Heart left ventricle (tissue), 16 donors: ENCODE measurements at regions not wholly inside any gene's neighbourhood (a gene's known extent, or its start where the extent isn't known, plus 50 kb on each side); places are given as distances from the start of the nearest gene placed in this dataset.
"Not testable (repeated sequence)": the region's sequence is repeated elsewhere in the genome, so short reads cannot be mapped to it uniquely, and the experiment has no call there.

ENCODE experiments used
- ATAC-seq, 4 donors: fragments of 200-7000 bp; cut with Tn5 transposase; one replicate each; pipeline ENCODE4 v1.9.1; 2020 to 2022; ENCODE audit warnings: moderate library complexity in 4 of 4, mild to moderate bottlenecking in 3 of 4, moderate number of reproducible peaks in 1 of 4
- DNase-seq, 5 donors: peaks; one replicate each; pipeline ENCODE4 v3.0.0-alpha.2; 2020
- H3K27ac ChIP-seq, 12 donors: fragments of 200-600 bp; sonication (generic) in 4 of 12; one replicate each; pipeline versions ENCODE4 v1.5.0 to v1.8.0; 2016 to 2022; ENCODE audit warnings: mild to moderate bottlenecking in 2 of 12
- H3K27me3 ChIP-seq, 9 donors: fragments of 200-600 bp; sonication (generic) in 2 of 9; one replicate each; pipeline versions ENCODE4 v1.5.1 to v1.8.0; 2016 to 2022; ENCODE audit warnings: mild to moderate bottlenecking in 3 of 9
- H3K36me3 ChIP-seq, 9 donors: fragments of 200-600 bp; sonication (generic) in 2 of 9; one replicate each; pipeline versions ENCODE4 v1.5.0 to v1.8.0; 2018 to 2022; ENCODE audit warnings: mild to moderate bottlenecking in 2 of 9
- H3K4me1 ChIP-seq, 12 donors: fragments of 200-600 bp; sonication (generic) in 4 of 12; one replicate each; pipeline versions ENCODE4 v1.5.0 to v1.8.0; 2016 to 2022; ENCODE audit warnings: mild to moderate bottlenecking in 3 of 12
- H3K4me3 ChIP-seq, 12 donors: fragments of 200-600 bp; sonication (generic) in 4 of 12; one replicate each; pipeline versions ENCODE4 v1.5.0 to v1.8.0; 2017 to 2022; ENCODE audit warnings: mild to moderate bottlenecking in 9 of 12, moderate library complexity in 4 of 12
- H3K9me3 ChIP-seq, 12 donors: fragments of 200-600 bp; sonication (generic) in 4 of 12; one replicate each; pipeline versions ENCODE4 v1.5.0 to v1.8.0; 2016 to 2022; ENCODE audit warnings: mild to moderate bottlenecking in 1 of 12
- CTCF ChIP-seq, 12 donors: fragments of 200-600 bp; sonication (generic) in 4 of 12; IDR thresholded peaks; one replicate each; pipeline versions ENCODE4 v1.5.0 to v1.8.0; 2018 to 2022; ENCODE audit warnings: antibody characterized with exemption in 12 of 12, mild to moderate bottlenecking in 5 of 12
- POLR2A ChIP-seq, 2 donors: fragments of 450-650 bp; IDR thresholded peaks; one replicate each; pipeline ENCODE4 v1.6.1; 2017; ENCODE audit warnings: antibody characterized with exemption in 2 of 2, mild to moderate bottlenecking in 2 of 2, moderate library complexity in 2 of 2
- WGBS, 4 donors: extraction: QIAGEN DNeasy Blood & Tissue Kit in 2 of 4; methylation state at CpG; one replicate each; pipeline versions ENCODE4 v1.1.5 to v1.1.7; 2013 to 2018; 5-methylcytosine and 5-hydroxymethylcytosine counted together
- intact Hi-C, 10 donors: fragments of 100-400 bp; cut with DNase I; formaldehyde crosslinking; loops; one replicate each; pipeline versions ENCODE4 v1.11.1 to v1.14.2; 2022
- donor health status: ischemic (EF 13 %, LVEDD 7.1; RV severe dilation, severe dysfunction).
- donor health status: healthy with polysubstance abuse.
- donor health status: DM: no; HTN: yes; CAD: no.
- donor health status: DM: no; HTN: no; CAD: no.
- donor health status: ischemic (EF 25% LVEDD 6.9; RV normal size, moderate dysfunction).
- donor health status: ischemic (EF 25% LVEDD 5.7; RV mildly dilated, moderate dysfunction).
- donor health status: healthy.
- donor health status: DM: yes; HTN: yes; CAD: no.
- donor health status: ischemic (EF 35%, LVEDD 5.7; RV mildly dilated, moderate dysfunction).
- donor health status: nonischemic (EF 11% LVEDD 7.7; RV severe dilation, severe dysfunction).
- donor health status: DM: yes; HTN: yes; CAD: no.
- donor health status: PGD.
- donor health status: ischemic (EF 29% LVEDD 5.4; RV normal size, mild dysfunction).
- donor health status: nonischemic (EF 23%, LVEDD 6.1; RV moderate dilation, normal function).

- no peak overlapping the region for H3K27ac ChIP-seq
Observed at GRCh38 chr7:41401833-41402232, 301.1 kb downstream of the INHBA start.

GRCh38 chr7:41399171-41399570 is 303.7 kb downstream of the INHBA start:
- WGBS, 4 donors, result 90 to 91% (median 91%) methylated on average over 3 of the region's 3 CpGs
- H3K27ac ChIP-seq, result no peak overlapping the region
- peaks cover 0 to 15% (median 2%) of the 10 kb centered on the region in 12 donors for H3K9me3 ChIP-seq
- no peaks in the 10 kb centered on the region for H3K27me3 ChIP-seq
- DNase-seq (no peak), ATAC-seq (no peak)
- TF ChIP-seq POLR2A (IDR thresholded peaks at IDR 0.05) (no peak), CTCF (IDR thresholded peaks at IDR 0.05) (no peak)
- no peaks in the 10 kb centered on the region for H3K36me3 ChIP-seq
- no peak overlapping the region for H3K4me3 ChIP-seq
- no peaks in the 10 kb centered on the region for H3K4me1 ChIP-seq
- intact Hi-C loops, result no loop called here

More at GRCh38 chr7:41401833-41402232, 301.1 kb downstream of the INHBA start:
- TF ChIP-seq CTCF (IDR thresholded peaks at IDR 0.05), result no peak
- TF ChIP-seq POLR2A (IDR thresholded peaks at IDR 0.05), result no peak
- ATAC-seq (no peak), DNase-seq (no peak)
- intact Hi-C loops, result no loop called here
- WGBS, 4 donors, result 61 to 94% (median 83%) methylated on average over 4 of the region's 4 CpGs
- no peaks in the 10 kb centered on the region for H3K36me3 ChIP-seq
- H3K4me1 ChIP-seq, result no peaks in the 10 kb centered on the region
- H3K4me3 ChIP-seq, result no peak overlapping the region
- no peaks in the 10 kb centered on the region for H3K9me3 ChIP-seq
- H3K27me3 ChIP-seq, result no peaks in the 10 kb centered on the region

DNA sequence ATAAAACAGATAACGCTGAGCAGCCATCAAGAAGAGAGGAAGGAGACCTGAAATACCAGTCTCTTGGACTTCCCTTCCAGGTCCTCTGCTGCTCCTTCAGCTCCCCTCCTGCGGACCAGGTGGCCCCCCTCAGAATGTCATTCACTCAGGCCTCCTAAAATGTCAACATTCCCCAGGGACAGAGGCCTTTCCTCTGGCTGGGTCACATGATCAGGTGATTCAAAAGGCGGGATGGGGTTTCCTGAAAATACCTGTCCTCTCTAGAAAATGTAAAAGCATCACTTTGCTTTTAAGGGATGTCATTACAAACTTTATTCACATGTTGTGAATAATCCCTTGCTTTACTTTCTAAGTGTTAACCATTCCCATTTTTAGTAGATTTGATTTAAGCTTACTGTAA is 311.1 kb downstream of the INHBA start:
- intact Hi-C loops, result no loop called here
- 67 to 77% (median 73%) methylated on average over 3 of the region's 3 CpGs for WGBS, 4 donors
- H3K4me3 ChIP-seq, result no peak overlapping the region
- TF ChIP-seq POLR2A (IDR thresholded peaks at IDR 0.05) (no peak), CTCF (IDR thresholded peaks at IDR 0.05) (no peak)
- no peak overlapping the region for H3K27ac ChIP-seq
- ATAC-seq (no peak), DNase-seq (no peak)
- no peaks in the 10 kb centered on the region for H3K36me3 ChIP-seq
- H3K27me3 ChIP-seq, result no peaks in the 10 kb centered on the region
- peaks cover 0 to 15% (median 2%) of the 10 kb centered on the region in 12 donors for H3K9me3 ChIP-seq
- H3K4me1 ChIP-seq, result no peaks in the 10 kb centered on the region

DNA sequence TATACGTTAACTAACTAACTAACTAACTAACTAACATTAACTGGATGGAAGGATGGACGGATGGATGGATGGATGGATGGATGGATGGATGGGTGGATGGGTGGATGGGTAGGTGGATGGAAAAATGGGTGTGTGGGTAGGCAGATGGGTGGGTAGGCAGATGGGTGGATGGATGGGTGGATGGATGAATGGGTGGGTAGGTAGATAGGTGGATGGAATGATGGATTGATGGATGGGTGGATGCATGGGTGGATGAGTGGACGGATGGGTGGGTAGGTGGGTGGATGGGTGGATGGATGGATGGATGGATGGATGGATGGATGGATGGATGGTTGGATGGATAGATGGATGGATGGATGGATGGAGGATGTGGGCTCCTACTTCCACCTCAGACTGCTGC is 314.0 kb downstream of the INHBA start:
- H3K27me3 ChIP-seq, H3K27ac ChIP-seq, H3K4me1 ChIP-seq, H3K9me3 ChIP-seq, intact Hi-C loops, ATAC-seq, H3K4me3 ChIP-seq, DNase-seq, H3K36me3 ChIP-seq: not testable (repeated sequence)
- 74 to 96% (median 93%) methylated on average over 3 of the region's 3 CpGs for WGBS, 4 donors

GRCh38 chr7:41385996-41386395 is 316.9 kb downstream of the INHBA start:
- no peak overlapping the region for H3K27ac ChIP-seq
- 53 to 62% (median 54%) methylated on average over 1 of the region's 1 CpG for WGBS, 4 donors
- no peak for ATAC-seq

More at GRCh38 chr7:41385996-41386395, 316.9 kb downstream of the INHBA start:
- Histone ChIP-seq H3K4me3 (no peak overlapping the region), H3K36me3 (no peaks in the 10 kb centered on the region), H3K4me1 (no peaks in the 10 kb centered on the region), H3K9me3 (no peaks in the 10 kb centered on the region), H3K27me3 (no peaks in the 10 kb centered on the region)
- no peak for TF ChIP-seq CTCF (IDR thresholded peaks at IDR 0.05)
- no peak for TF ChIP-seq POLR2A (IDR thresholded peaks at IDR 0.05)
- DNase-seq, result no peak
- intact Hi-C loops, result no loop called here
